DMS53 treated with DMSO at 0.1 percent for 48 hours (cell line): ENCODE measurements at regions not wholly inside any gene's neighbourhood (a gene's known extent, or its start where the extent isn't known, plus 50 kb on each side); places are given as distances from the start of the nearest gene placed in this dataset.

ENCODE experiments used
- DNase-seq: peaks from one replicate; lab custom pipeline; 2025; ENCODE audit not compliant: unreplicated experiment; lab: John Stamatoyannopoulos, UW

GRCh38 chr5:125750147-125750860, 672.9 kb upstream of the GRAMD2B start:
- DNase-seq, result no peak

DNA sequence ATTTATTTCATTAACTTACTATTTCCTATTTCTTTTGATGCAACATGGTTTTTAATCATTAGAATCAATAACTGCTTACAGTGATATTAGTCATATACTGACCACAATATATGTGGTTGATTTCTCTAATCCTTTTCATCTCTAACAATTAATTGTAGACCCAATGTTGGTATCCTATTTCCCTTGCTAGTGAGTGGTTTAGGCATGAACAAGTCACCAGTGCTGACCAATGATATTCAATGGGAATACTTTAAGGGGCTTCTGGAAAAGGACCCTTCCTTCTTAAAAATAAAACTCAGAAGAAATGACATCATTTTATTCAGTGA, 672.4 kb upstream of the GRAMD2B start:
- DNase-seq, result no peak

- no peak for DNase-seq
Observed at GRCh38 chr5:125756456-125756855, 666.8 kb upstream of the GRAMD2B start.

DNA sequence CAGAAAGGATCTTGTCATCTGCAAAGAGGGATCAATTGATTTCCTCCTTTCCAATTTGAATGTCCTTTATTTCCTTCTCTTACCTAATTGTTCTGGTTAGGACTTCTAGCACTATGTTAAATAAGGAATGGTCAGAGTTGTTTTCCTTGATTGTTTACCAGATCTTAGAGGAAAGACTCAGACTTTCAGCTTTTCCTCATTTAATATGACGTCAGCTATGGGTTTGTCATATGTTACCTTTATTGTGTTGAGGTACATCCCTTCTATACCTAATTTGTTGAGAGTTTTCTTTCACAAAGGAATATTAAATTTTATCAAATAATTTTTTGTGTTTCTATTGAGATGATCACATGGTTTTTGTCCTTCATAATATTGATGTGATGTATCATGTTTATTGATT, 656.5 kb upstream of the GRAMD2B start:
- DNase-seq, result no peak

GRCh38 chr5:125775896-125776295, 647.3 kb upstream of the GRAMD2B start:
- no peak for DNase-seq

- no peak for DNase-seq
Observed at GRCh38 chr5:125776656-125777139, 646.5 kb upstream of the GRAMD2B start.

DNA sequence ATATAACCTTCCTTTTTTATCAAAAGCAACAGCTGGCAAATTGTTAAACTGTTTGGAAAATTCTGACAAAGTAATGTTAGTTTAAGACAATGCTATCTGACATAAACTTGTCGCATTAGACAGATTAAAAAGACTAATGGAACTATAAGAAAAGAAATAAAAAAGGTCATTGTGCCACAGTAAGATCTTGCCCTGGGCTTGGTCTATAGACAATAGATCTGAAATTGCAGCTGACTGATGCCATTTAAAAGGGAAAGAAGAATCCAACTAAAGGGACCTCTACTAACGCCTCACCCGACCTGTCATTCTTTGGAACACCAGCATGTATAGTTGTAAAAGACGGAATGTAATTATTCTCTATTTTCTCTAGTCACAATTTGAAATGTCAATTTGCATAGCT, 644.4 kb upstream of the GRAMD2B start:
- DNase-seq, result no peak

DNA sequence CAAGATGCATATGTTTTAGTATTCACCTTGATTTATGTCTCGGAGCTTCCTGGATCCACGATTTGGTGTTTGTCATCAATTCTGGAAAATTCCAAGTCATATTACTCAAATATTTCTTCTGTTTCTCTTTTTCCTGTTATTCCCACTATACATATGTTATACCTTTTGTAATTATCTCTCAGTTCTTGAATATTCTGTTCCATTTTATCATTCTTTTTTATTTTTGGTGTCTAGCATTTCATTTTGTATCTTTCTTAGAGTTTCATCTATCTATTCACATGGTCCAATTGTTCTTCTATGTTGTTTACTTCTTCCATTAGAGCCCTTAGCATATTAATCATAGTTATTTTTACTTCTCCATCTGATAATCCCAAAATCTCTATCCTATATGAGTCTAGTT, 637.8 kb upstream of the GRAMD2B start:
- no peak for DNase-seq

DNA sequence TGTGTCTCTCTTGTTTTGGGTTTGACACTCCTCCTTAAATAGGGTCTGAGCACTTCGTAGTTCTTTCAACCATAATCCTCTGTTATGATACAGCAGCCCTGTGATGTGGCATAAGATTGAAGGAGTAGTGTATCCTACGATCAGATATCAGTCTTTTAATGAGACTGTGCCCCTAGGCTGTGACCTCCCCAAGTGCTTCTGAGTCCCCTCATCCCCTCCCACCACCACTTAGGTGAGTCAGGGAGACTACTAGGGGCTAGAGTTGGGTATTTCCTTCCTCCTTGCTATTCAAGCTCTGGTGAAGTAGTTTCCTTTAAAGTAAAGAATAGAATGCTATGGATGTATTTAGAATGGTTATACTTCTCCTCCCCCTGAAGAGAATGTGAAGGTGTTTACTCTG, 637.2 kb upstream of the GRAMD2B start:
- DNase-seq, result no peak

GRCh38 chr5:125793470-125793869, 629.7 kb upstream of the GRAMD2B start:
- no peak for DNase-seq

DNA sequence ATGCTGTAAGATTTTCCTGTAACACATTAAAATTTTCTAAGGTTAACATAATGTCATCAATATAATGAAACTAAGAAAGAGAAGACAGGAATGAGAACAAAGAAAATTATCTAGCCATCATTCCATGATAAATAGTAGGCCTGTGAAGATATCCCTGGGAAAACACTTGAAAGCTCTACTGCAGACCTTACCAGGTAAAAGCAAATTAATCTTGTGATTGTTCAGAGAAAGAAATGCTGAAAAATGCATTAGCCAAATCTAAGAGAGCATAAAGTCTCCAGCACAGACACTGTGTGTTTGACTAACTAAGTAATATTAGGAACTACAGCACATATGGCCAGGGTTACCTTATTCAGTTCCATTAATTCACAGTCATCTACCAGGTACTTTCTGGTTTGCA, 628.3 kb upstream of the GRAMD2B start:
- no peak for DNase-seq

- DNase-seq, result no peak
Observed at GRCh38 chr5:125798307-125798706, 624.9 kb upstream of the GRAMD2B start.

- no peak for DNase-seq
Observed at GRCh38 chr5:125812651-125813050, 610.6 kb upstream of the GRAMD2B start.

DNA sequence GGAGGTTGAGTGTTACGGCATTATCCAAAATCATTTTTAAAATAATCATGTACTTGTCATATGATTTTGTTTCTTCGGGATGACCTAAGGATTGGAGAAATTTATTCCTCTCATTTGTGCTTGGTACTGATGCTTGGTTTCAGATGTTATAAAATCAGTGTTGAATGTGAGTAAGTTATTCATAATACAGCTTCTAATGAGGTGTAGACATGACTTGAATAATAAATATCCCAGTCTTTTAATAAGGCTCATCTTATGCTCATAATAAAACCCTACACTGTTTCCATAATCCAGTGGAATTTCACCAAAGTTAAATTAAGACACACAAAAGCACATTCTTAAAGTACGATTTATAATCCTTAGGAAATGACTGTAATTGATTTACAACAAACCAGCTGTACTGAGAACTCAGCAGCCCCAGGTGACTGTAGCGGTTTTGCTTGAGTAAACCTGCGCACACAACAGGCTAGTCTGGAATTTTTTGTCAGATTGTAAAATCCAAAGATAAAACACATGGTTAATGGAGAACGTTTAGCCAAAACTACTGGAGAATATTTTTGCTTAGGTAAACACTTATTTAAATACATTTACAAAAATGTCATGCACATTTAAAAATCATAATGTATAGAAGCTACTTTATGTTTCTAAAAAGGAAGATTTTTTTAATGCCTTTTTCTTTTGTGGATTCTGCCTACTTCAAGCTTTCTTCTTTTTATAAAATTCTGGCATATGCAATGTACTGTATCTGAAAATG, 609.8 kb upstream of the GRAMD2B start:
- DNase-seq, result no peak

DNA sequence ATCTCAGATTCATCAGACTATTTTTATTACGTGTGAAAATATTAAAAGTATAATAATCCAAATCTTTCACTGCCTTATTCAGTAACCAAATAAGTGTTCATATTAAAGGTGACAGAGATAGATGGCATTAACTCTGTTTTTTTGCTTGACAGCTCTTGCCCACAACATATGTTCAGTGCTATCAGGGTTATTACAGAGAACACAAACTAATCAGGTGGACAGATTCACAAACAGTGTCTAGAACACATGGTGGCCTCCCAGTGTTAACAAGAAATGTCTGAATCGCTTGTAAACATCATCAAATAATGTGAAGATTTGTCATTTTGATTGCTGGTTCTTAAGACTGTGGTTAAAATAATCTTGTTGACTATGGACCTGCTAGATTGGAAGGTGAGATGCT, 609.1 kb upstream of the GRAMD2B start:
- DNase-seq, result no peak

GRCh38 chr5:125823572-125823971, 599.6 kb upstream of the GRAMD2B start:
- no peak for DNase-seq

DNA sequence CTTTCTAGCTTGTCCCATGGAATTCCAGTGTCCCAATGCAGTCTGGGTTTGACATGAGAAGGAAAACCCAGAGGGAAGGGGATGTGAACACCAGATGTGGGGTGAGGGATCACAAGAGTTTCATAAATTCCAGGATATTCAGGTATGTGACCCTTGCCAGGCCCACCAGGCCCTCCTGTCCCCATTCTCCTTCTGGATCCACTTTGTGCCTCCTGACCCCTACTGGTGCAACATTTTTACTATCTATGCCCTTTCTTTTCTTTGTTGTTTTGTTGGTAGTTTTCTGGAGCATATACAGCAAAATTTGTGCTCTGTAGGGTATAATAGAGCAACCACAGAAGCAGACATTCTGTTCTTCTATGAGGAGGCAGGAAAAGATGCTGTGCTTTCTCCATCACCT, 597.0 kb upstream of the GRAMD2B start:
- no peak for DNase-seq

DNA sequence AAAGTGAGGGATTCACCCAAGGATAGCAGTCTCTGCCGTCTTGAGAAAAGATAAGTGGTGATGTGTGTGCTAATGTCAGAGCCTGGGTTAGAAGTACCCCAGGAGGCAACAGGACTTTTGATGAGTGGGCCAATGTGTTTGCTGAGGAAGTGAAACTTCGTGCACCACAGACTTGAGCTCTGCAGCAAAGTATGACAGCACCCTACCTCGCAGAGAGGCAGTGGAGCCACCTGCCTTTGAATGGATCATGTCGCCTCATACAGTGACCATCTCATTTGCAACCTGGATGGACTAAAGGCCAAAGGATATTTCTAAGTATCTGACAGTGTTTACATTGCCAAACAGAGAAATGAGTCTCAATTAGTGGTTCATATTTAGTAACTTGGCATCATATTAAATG, 593.9 kb upstream of the GRAMD2B start:
- DNase-seq, result no peak

DNA sequence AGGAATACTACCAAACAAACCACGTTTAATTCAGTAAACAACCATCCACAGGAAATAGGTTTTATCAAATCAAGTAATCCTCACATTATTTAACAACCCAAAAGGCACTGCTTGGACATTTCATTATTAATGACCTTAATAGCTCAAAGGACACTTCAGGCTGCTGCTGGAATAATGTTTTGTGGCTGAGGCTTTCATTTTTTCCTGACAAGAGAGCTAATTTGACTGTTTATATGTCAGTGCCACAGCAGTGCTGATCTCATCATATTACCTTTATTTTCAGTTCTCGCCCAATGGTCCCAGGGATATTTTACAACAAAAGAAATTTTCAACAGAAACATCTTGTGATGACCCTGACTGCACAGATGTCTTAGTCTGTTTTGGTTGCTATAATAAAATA, 589.8 kb upstream of the GRAMD2B start:
- no peak for DNase-seq

GRCh38 chr5:125834438-125835115, 588.6 kb upstream of the GRAMD2B start:
- no peak for DNase-seq

- peak; percentile 28 for DNase-seq
Observed at GRCh38 chr5:125835293-125836172, 587.7 kb upstream of the GRAMD2B start.
